Natural killer cell (primary cell): ENCODE measurements at regions not wholly inside any gene's neighbourhood (a gene's known extent, or its start where the extent isn't known, plus 50 kb on each side); places are given as distances from the start of the nearest gene placed in this dataset.

Experiments
- ATAC-seq, 3 donors: fragments of 150-1000 bp in 2 of 3; fragments of 200-7000 bp in 1 of 3; cut with Tn5 transposase; 1 replicate in 1 of 3; 2 replicates in 2 of 3; pipeline ENCODE4 v1.10.0; 2021; ENCODE audit warnings: mild to moderate bottlenecking in 2 of 3, moderate library complexity in 2 of 3
- DNase-seq, 2 donors: peaks; one replicate each; pipeline versions ENCODE4 v3.0.0 to v3.0.0-alpha.2; 2013 to 2021; ENCODE audit warnings: mixed read lengths in 1 of 2
- H3K27ac ChIP-seq: one replicate; pipeline ENCODE4 v1.5.1; 2013; ENCODE audit warnings: mild to moderate bottlenecking, low read length
- H3K27me3 ChIP-seq: one replicate; pipeline ENCODE4 v1.6.1; 2013; ENCODE audit warnings: low read length; ENCODE audit not compliant: control insufficient read depth, insufficient read depth
- H3K36me3 ChIP-seq: one replicate; pipeline ENCODE4 v1.6.1; 2013; ENCODE audit warnings: low read length; ENCODE audit not compliant: control insufficient read depth, insufficient read depth
- H3K4me1 ChIP-seq: one replicate; pipeline ENCODE4 v1.6.1; 2013; ENCODE audit warnings: low read length; ENCODE audit not compliant: control insufficient read depth, insufficient read depth
- H3K4me3 ChIP-seq: one replicate; pipeline ENCODE4 v1.5.1; 2013; ENCODE audit warnings: low read length
- H3K9me3 ChIP-seq: one replicate; pipeline ENCODE4 v1.6.1; 2013; ENCODE audit warnings: low read length; ENCODE audit not compliant: control insufficient read depth, insufficient read depth
- H3K27ac Mint-ChIP-seq, 2 donors: one replicate each; pipeline ENCODE4 v1.8.0; 2022; ENCODE audit warnings: mild to moderate bottlenecking in 2 of 2, mixed read lengths in 2 of 2, moderate library complexity in 1 of 2
- H3K27me3 Mint-ChIP-seq, 2 donors: one replicate each; pipeline ENCODE4 v1.8.0; 2022; ENCODE audit warnings: low read depth in 2 of 2, mixed read lengths in 2 of 2
- H3K36me3 Mint-ChIP-seq: one replicate; pipeline ENCODE4 v1.8.0; 2022; ENCODE audit warnings: mixed read lengths
- H3K4me1 Mint-ChIP-seq, 2 donors: one replicate each; pipeline ENCODE4 v1.8.0; 2022; ENCODE audit warnings: mixed read lengths in 2 of 2
- H3K4me3 Mint-ChIP-seq: one replicate; pipeline ENCODE4 v1.8.0; 2022; ENCODE audit warnings: mild to moderate bottlenecking, moderate library complexity, mixed read lengths
- H3K9me3 Mint-ChIP-seq, 2 donors: one replicate each; pipeline ENCODE4 v1.8.0; 2022; ENCODE audit warnings: mixed read lengths in 2 of 2
- WGBS: methylation state at CpG from one replicate; pipeline ENCODE4 v1.1.7; 2013; ENCODE audit warnings: missing lambda C conversion rate; ENCODE audit not compliant: insufficient coverage; 5-methylcytosine and 5-hydroxymethylcytosine counted together
- intact Hi-C: fragments of 100-400 bp; cut with micrococcal nuclease; formaldehyde crosslinking; loops from one replicate; pipeline ENCODE4 v1.14.2; 2022
- TF ChIP-seq, protein P1 (sequence below): fragments of 200-600 bp; IDR thresholded peaks from one replicate; pipeline ENCODE4 v1.8.0; 2022; ENCODE audit warnings: antibody characterized with exemption

DNA sequence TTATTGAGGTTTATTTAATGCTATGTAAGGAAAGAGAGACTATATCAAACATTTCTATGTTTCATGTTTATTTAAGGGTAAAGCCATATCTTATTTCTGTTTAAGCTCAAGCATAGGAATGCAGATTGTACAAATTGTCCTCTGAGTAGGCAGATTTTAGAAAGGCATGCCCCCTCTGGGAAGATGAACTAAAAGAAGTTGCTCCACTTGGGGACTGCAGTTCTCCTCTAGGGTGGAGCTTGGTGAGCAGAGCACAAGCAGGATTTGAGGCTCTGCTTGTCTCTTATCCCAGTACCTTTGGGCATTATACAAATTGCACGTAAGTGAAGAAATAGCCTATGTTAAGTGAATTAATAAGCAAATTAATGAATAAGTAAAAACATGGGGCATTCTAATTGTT, 96.2 kb upstream of the PDE3A start:
- Histone ChIP-seq H3K36me3 (no peaks in the 10 kb centered on the region), H3K4me3 (no peak overlapping the region), H3K27me3 (no peaks in the 10 kb centered on the region), H3K27ac (no peak overlapping the region), H3K9me3 (no peaks in the 10 kb centered on the region), H3K4me1 (no peaks in the 10 kb centered on the region)
- no peak overlapping the region for H3K4me3 Mint-ChIP-seq
- peaks cover 0 to 2% of the 10 kb centered on the region in 2 donors for H3K9me3 Mint-ChIP-seq
- H3K27me3 Mint-ChIP-seq: no peaks in the 10 kb centered on the region
- TF ChIP-seq, protein P1, sequence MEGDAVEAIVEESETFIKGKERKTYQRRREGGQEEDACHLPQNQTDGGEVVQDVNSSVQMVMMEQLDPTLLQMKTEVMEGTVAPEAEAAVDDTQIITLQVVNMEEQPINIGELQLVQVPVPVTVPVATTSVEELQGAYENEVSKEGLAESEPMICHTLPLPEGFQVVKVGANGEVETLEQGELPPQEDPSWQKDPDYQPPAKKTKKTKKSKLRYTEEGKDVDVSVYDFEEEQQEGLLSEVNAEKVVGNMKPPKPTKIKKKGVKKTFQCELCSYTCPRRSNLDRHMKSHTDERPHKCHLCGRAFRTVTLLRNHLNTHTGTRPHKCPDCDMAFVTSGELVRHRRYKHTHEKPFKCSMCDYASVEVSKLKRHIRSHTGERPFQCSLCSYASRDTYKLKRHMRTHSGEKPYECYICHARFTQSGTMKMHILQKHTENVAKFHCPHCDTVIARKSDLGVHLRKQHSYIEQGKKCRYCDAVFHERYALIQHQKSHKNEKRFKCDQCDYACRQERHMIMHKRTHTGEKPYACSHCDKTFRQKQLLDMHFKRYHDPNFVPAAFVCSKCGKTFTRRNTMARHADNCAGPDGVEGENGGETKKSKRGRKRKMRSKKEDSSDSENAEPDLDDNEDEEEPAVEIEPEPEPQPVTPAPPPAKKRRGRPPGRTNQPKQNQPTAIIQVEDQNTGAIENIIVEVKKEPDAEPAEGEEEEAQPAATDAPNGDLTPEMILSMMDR: no peak
- intact Hi-C loops: no loop called here
- H3K4me1 Mint-ChIP-seq: no peaks in the 10 kb centered on the region
- H3K27ac Mint-ChIP-seq: no peak overlapping the region
- no peaks in the 10 kb centered on the region for H3K36me3 Mint-ChIP-seq
- DNase-seq (no peak), ATAC-seq (no peak)
- WGBS: 100% methylated on average over 1 of the region's 1 CpG

DNA sequence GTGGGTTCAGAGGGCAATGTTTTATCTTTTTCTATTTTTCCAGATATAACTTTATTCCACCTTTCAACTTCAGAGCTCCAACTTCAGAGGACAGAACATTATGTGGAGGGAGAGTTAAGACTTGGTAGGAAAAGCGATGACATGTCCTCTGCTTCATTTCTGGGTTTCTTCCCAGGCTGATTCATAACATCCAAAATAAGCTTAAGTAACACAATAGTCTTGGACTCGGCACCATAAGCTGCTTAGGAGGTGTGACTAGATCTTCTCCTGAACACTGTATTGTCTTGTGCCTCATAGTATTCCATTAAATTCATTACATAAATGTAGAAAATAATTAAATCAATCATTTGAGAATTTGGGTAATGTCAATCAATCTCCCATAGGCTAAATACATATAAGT, 95.5 kb upstream of the PDE3A start:
- Histone ChIP-seq H3K4me3 (no peak overlapping the region), H3K4me1 (no peaks in the 10 kb centered on the region), H3K36me3 (no peaks in the 10 kb centered on the region), H3K27me3 (no peaks in the 10 kb centered on the region), H3K9me3 (no peaks in the 10 kb centered on the region), H3K27ac (no peak overlapping the region)
- Mint-ChIP-seq H3K27ac (no peak overlapping the region), H3K4me3 (no peak overlapping the region), H3K9me3 (peaks cover 0 to 2% of the 10 kb centered on the region in 2 donors), H3K36me3 (no peaks in the 10 kb centered on the region), H3K27me3 (no peaks in the 10 kb centered on the region), H3K4me1 (no peaks in the 10 kb centered on the region)
- TF ChIP-seq, protein P1: no peak
- DNase-seq: no peak
- ATAC-seq: no peak
- intact Hi-C loops: no loop called here
- WGBS: no CpG with 5 or more reads among the region's 2 CpGs

- WGBS: 88% methylated on average over 3 of the region's 3 CpGs
- ATAC-seq: no peak
- H3K27me3 Mint-ChIP-seq: no peaks in the 10 kb centered on the region
- H3K4me3 Mint-ChIP-seq: no peak overlapping the region
- DNase-seq: no peak
- Histone ChIP-seq H3K36me3 (no peaks in the 10 kb centered on the region), H3K27ac (no peak overlapping the region), H3K27me3 (no peaks in the 10 kb centered on the region), H3K4me1 (no peaks in the 10 kb centered on the region), H3K4me3 (no peak overlapping the region), H3K9me3 (no peaks in the 10 kb centered on the region)
- no peaks in the 10 kb centered on the region for H3K36me3 Mint-ChIP-seq
- TF ChIP-seq, protein P1: no peak
- no peak overlapping the region for H3K27ac Mint-ChIP-seq
- H3K9me3 Mint-ChIP-seq: no peaks in the 10 kb centered on the region
- intact Hi-C loops: no loop called here
- H3K4me1 Mint-ChIP-seq: no peaks in the 10 kb centered on the region
These were observed 94.3 kb upstream of the PDE3A start for GRCh38 chr12:20274008-20274407.

GRCh38 chr12:20278276-20278675, 90.1 kb upstream of the PDE3A start:
- 93% methylated on average over 4 of the region's 4 CpGs for WGBS
- Mint-ChIP-seq H3K27me3 (no peaks in the 10 kb centered on the region), H3K36me3 (no peaks in the 10 kb centered on the region), H3K4me1 (no peaks in the 10 kb centered on the region), H3K27ac (no peak overlapping the region), H3K4me3 (no peak overlapping the region), H3K9me3 (no peaks in the 10 kb centered on the region)
- ATAC-seq: no peak
- no peak for DNase-seq
- Histone ChIP-seq H3K36me3 (no peaks in the 10 kb centered on the region), H3K4me1 (no peaks in the 10 kb centered on the region), H3K27me3 (no peaks in the 10 kb centered on the region), H3K9me3 (no peaks in the 10 kb centered on the region), H3K27ac (no peak overlapping the region), H3K4me3 (no peak overlapping the region)
- intact Hi-C loops: no loop called here
- TF ChIP-seq, protein P1: no peak
